GM23338 (cell line): ENCODE measurements at regions not wholly inside any gene's neighbourhood (a gene's known extent, or its start where the extent isn't known, plus 50 kb on each side); places are given as distances from the start of the nearest gene placed in this dataset.

ENCODE experiments used
- ATAC-seq: fragments of 200-7000 bp; cut with Tn5 transposase; 3 replicates; pipeline ENCODE4 v1.9.1; 2020
- DNase-seq: peaks from one replicate; pipeline ENCODE4 v3.0.0-alpha.2; 2015; ENCODE audit warnings: low spot score
- H2AFZ ChIP-seq: fragments of 200-600 bp; sonication (generic); 2 replicates; pipeline ENCODE4 v1.8.0; 2016; ENCODE audit warnings: antibody characterized with exemption, mild to moderate bottlenecking, moderate library complexity
- H3F3A ChIP-seq: fragments of 200-600 bp; sonication (generic); replicated peaks from 2 replicates; pipeline ENCODE4 v1.8.0; 2017; ENCODE audit warnings: antibody characterized with exemption, mixed run types, low read depth
- H3K27ac ChIP-seq: fragments of 200-600 bp; sonication (generic); 2 replicates; pipeline ENCODE4 v1.6.1; 2016; ENCODE audit warnings: low read depth
- H3K27me3 ChIP-seq: fragments of 200-600 bp; sonication (generic); 2 replicates; pipeline ENCODE4 v1.8.0; 2016; ENCODE audit warnings: mild to moderate bottlenecking, mixed run types, moderate library complexity; ENCODE audit not compliant: insufficient read depth
- H3K36me3 ChIP-seq: fragments of 200-600 bp; sonication (generic); 2 replicates; pipeline ENCODE4 v1.8.0; 2016; ENCODE audit warnings: mild to moderate bottlenecking; ENCODE audit not compliant: insufficient read depth
- H3K4me1 ChIP-seq: fragments of 200-600 bp; sonication (generic); 2 replicates; pipeline ENCODE4 v1.8.0; 2016; ENCODE audit warnings: mild to moderate bottlenecking, moderate library complexity; ENCODE audit not compliant: insufficient read depth
- H3K4me2 ChIP-seq: fragments of 200-600 bp; sonication (generic); 2 replicates; pipeline ENCODE4 v1.7.1; 2017; ENCODE audit warnings: mixed run types
- H3K4me3 ChIP-seq: fragments of 200-600 bp; sonication (generic); 2 replicates; pipeline ENCODE4 v1.6.1; 2016; ENCODE audit warnings: mixed run types
- H3K79me2 ChIP-seq: fragments of 200-600 bp; sonication (generic); replicated peaks from 2 replicates; pipeline ENCODE4 v1.8.0; 2017; ENCODE audit warnings: mild to moderate bottlenecking; ENCODE audit not compliant: insufficient read depth
- H3K9me2 ChIP-seq: fragments of 200-600 bp; sonication (generic); 2 replicates; pipeline ENCODE4 v1.8.0; 2017; ENCODE audit not compliant: insufficient read depth
- H4K20me1 ChIP-seq: fragments of 200-600 bp; sonication (generic); replicated peaks from 2 replicates; pipeline ENCODE4 v1.8.0; 2017; ENCODE audit warnings: mild to moderate bottlenecking; ENCODE audit not compliant: insufficient read depth
- H3K27ac Mint-ChIP-seq: 2 replicates; pipeline ENCODE4 v1.8.0; 2020; ENCODE audit warnings: inconsistent platforms, mild to moderate bottlenecking, moderate library complexity, mixed read lengths
- H3K27me3 Mint-ChIP-seq: 3 replicates; pipeline ENCODE4 v1.8.0; 2022; ENCODE audit warnings: low read depth, mild to moderate bottlenecking, moderate library complexity, mixed read lengths, inconsistent platforms; ENCODE audit not compliant: insufficient read depth, poor library complexity
- H3K36me3 Mint-ChIP-seq: 3 replicates; pipeline ENCODE4 v1.8.0; 2021; ENCODE audit warnings: low read depth, mild to moderate bottlenecking, inconsistent platforms, moderate library complexity, mixed read lengths
- H3K4me1 Mint-ChIP-seq: 3 replicates; pipeline ENCODE4 v1.8.0; 2020; ENCODE audit warnings: mild to moderate bottlenecking, inconsistent platforms, mixed read lengths
- H3K4me3 Mint-ChIP-seq: 3 replicates; pipeline ENCODE4 v1.8.0; 2021; ENCODE audit warnings: moderate library complexity, mild to moderate bottlenecking, inconsistent platforms, mixed read lengths
- H3K9me3 Mint-ChIP-seq: 3 replicates; pipeline ENCODE4 v1.8.0; 2020; ENCODE audit warnings: moderate library complexity, mild to moderate bottlenecking, inconsistent platforms, mixed read lengths
- CREB1 ChIP-seq: fragments of 250-450 bp; sonication (Bioruptor Pico); IDR thresholded peaks from 2 replicates; pipeline ENCODE4 v1.5.0; 2020; ENCODE audit warnings: low read depth, mild to moderate bottlenecking, moderate library complexity
- EZH2 ChIP-seq: fragments of 200-600 bp; sonication (generic); IDR thresholded peaks from one replicate; pipeline ENCODE4 v1.8.0; 2017; ENCODE audit warnings: antibody characterized with exemption, mild to moderate bottlenecking, low read depth; ENCODE audit not compliant: unreplicated experiment
- EZH2phosphoT487 ChIP-seq: fragments of 200-600 bp; sonication (generic); IDR thresholded peaks from one replicate; pipeline ENCODE4 v1.8.1; 2018; ENCODE audit warnings: antibody characterized with exemption; ENCODE audit not compliant: unreplicated experiment
- JUNB ChIP-seq: IDR thresholded peaks from one replicate; pipeline ENCODE4 v1.6.1; 2016; ENCODE audit warnings: antibody characterized with exemption; ENCODE audit not compliant: unreplicated experiment
- NANOG ChIP-seq: IDR thresholded peaks from 2 replicates; pipeline ENCODE4 v1.6.1; 2016; ENCODE audit warnings: antibody characterized with exemption, borderline replicate concordance
- POLR2AphosphoS5 ChIP-seq: IDR thresholded peaks from 2 replicates; pipeline ENCODE4 v1.6.1; 2016; ENCODE audit warnings: antibody characterized with exemption, low read depth
- STAT1 ChIP-seq: IDR thresholded peaks from one replicate; pipeline ENCODE4 v1.6.1; 2016; ENCODE audit warnings: antibody characterized with exemption; ENCODE audit not compliant: unreplicated experiment
- ZNF114 ChIP-seq: fragments of 250-450 bp; sonication (Bioruptor Pico); IDR thresholded peaks from 2 replicates; pipeline ENCODE4 v1.5.0; 2020; ENCODE audit warnings: mild to moderate bottlenecking, moderate library complexity
- ZNF331 ChIP-seq: fragments of 250-450 bp; sonication (Bioruptor Pico); IDR thresholded peaks from 2 replicates; pipeline ENCODE4 v1.5.0; 2020; ENCODE audit warnings: low read depth, mild to moderate bottlenecking, moderate library complexity
- TF ChIP-seq, protein P1 (sequence below): IDR thresholded peaks from one replicate; pipeline ENCODE4 v1.6.1; 2018; ENCODE audit warnings: antibody characterized with exemption; ENCODE audit not compliant: unreplicated experiment
- TF ChIP-seq, protein P2 (sequence below): fragments of 250-450 bp; sonication (Bioruptor Pico); IDR thresholded peaks from 2 replicates; pipeline ENCODE4 v1.5.0; 2020; ENCODE audit warnings: mild to moderate bottlenecking, moderate library complexity
- TF ChIP-seq, protein P3 (sequence below), 2 experiments: fragments of 200-600 bp in 1 of 2; sonication (generic) in 1 of 2; conservative IDR thresholded peaks; 2 replicates each; pipeline versions ENCODE4 v1.5.1 to v1.6.1; 2016 to 2017; ENCODE audit warnings: antibody characterized with exemption in 2 of 2, low read depth in 2 of 2, mild to moderate bottlenecking in 2 of 2, moderate library complexity in 1 of 2
- TF ChIP-seq, protein P4 (sequence below): IDR thresholded peaks from 2 replicates; pipeline ENCODE4 v1.6.1; 2016; ENCODE audit warnings: antibody characterized with exemption

DNA sequence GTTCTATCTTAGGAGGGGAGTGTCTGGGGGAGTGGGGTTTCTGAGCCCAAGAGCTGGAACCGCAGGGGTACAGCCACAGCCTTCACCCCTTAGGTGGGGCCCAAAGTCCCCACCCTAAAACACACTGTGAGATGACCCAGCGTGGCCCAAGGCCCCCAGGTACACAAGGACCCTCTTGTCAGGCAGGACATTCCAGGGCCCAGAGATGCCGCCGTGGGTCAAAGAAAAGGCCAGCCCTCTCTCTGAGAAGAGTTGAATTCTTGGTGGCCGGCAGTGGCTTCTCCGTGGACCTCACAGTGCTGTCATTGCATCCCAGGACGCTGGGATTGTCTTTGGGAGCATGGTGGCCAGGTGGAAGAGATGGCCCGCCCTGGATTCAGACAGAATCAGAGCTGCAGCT lies 176.3 kb upstream of the C1orf174 start:
- H3K4me1 Mint-ChIP-seq: peaks cover 8% of the 10 kb centered on the region
- no peaks in the 10 kb centered on the region for H3K4me1 ChIP-seq
- TF ChIP-seq EZH2 (no peak), ZNF114 (no peak), STAT1 (no peak), EZH2phosphoT487 (no peak), POLR2AphosphoS5 (no peak), ZNF331 (CRISPR knock-in tag) (no peak), NANOG (no peak), CREB1 (CRISPR knock-in tag) (no peak), JUNB (no peak)
- TF ChIP-seq, protein P1, sequence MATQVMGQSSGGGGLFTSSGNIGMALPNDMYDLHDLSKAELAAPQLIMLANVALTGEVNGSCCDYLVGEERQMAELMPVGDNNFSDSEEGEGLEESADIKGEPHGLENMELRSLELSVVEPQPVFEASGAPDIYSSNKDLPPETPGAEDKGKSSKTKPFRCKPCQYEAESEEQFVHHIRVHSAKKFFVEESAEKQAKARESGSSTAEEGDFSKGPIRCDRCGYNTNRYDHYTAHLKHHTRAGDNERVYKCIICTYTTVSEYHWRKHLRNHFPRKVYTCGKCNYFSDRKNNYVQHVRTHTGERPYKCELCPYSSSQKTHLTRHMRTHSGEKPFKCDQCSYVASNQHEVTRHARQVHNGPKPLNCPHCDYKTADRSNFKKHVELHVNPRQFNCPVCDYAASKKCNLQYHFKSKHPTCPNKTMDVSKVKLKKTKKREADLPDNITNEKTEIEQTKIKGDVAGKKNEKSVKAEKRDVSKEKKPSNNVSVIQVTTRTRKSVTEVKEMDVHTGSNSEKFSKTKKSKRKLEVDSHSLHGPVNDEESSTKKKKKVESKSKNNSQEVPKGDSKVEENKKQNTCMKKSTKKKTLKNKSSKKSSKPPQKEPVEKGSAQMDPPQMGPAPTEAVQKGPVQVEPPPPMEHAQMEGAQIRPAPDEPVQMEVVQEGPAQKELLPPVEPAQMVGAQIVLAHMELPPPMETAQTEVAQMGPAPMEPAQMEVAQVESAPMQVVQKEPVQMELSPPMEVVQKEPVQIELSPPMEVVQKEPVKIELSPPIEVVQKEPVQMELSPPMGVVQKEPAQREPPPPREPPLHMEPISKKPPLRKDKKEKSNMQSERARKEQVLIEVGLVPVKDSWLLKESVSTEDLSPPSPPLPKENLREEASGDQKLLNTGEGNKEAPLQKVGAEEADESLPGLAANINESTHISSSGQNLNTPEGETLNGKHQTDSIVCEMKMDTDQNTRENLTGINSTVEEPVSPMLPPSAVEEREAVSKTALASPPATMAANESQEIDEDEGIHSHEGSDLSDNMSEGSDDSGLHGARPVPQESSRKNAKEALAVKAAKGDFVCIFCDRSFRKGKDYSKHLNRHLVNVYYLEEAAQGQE: no peak
- TF ChIP-seq, protein P2, sequence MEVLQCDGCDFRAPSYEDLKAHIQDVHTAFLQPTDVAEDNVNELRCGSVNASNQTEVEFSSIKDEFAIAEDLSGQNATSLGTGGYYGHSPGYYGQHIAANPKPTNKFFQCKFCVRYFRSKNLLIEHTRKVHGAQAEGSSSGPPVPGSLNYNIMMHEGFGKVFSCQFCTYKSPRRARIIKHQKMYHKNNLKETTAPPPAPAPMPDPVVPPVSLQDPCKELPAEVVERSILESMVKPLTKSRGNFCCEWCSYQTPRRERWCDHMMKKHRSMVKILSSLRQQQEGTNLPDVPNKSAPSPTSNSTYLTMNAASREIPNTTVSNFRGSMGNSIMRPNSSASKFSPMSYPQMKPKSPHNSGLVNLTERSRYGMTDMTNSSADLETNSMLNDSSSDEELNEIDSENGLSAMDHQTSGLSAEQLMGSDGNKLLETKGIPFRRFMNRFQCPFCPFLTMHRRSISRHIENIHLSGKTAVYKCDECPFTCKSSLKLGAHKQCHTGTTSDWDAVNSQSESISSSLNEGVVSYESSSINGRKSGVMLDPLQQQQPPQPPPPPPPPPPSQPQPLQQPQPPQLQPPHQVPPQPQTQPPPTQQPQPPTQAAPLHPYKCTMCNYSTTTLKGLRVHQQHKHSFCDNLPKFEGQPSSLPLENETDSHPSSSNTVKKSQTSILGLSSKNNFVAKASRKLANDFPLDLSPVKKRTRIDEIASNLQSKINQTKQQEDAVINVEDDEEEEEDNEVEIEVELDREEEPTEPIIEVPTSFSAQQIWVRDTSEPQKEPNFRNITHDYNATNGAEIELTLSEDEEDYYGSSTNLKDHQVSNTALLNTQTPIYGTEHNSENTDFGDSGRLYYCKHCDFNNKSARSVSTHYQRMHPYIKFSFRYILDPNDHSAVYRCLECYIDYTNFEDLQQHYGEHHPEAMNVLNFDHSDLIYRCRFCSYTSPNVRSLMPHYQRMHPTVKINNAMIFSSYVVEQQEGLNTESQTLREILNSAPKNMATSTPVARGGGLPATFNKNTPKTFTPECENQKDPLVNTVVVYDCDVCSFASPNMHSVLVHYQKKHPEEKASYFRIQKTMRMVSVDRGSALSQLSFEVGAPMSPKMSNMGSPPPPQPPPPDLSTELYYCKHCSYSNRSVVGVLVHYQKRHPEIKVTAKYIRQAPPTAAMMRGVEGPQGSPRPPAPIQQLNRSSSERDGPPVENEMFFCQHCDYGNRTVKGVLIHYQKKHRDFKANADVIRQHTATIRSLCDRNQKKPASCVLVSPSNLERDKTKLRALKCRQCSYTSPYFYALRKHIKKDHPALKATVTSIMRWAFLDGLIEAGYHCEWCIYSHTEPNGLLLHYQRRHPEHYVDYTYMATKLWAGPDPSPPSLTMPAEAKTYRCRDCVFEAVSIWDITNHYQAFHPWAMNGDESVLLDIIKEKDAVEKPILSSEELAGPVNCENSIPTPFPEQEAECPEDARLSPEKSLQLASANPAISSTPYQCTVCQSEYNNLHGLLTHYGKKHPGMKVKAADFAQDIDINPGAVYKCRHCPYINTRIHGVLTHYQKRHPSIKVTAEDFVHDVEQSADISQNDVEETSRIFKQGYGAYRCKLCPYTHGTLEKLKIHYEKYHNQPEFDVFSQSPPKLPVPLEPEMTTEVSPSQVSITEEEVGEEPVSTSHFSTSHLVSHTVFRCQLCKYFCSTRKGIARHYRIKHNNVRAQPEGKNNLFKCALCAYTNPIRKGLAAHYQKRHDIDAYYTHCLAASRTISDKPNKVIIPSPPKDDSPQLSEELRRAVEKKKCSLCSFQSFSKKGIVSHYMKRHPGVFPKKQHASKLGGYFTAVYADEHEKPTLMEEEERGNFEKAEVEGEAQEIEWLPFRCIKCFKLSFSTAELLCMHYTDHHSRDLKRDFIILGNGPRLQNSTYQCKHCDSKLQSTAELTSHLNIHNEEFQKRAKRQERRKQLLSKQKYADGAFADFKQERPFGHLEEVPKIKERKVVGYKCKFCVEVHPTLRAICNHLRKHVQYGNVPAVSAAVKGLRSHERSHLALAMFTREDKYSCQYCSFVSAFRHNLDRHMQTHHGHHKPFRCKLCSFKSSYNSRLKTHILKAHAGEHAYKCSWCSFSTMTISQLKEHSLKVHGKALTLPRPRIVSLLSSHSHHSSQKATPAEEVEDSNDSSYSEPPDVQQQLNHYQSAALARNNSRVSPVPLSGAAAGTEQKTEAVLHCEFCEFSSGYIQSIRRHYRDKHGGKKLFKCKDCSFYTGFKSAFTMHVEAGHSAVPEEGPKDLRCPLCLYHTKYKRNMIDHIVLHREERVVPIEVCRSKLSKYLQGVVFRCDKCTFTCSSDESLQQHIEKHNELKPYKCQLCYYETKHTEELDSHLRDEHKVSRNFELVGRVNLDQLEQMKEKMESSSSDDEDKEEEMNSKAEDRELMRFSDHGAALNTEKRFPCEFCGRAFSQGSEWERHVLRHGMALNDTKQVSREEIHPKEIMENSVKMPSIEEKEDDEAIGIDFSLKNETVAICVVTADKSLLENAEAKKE (CRISPR knock-in tag): no peak
- TF ChIP-seq, protein P3, sequence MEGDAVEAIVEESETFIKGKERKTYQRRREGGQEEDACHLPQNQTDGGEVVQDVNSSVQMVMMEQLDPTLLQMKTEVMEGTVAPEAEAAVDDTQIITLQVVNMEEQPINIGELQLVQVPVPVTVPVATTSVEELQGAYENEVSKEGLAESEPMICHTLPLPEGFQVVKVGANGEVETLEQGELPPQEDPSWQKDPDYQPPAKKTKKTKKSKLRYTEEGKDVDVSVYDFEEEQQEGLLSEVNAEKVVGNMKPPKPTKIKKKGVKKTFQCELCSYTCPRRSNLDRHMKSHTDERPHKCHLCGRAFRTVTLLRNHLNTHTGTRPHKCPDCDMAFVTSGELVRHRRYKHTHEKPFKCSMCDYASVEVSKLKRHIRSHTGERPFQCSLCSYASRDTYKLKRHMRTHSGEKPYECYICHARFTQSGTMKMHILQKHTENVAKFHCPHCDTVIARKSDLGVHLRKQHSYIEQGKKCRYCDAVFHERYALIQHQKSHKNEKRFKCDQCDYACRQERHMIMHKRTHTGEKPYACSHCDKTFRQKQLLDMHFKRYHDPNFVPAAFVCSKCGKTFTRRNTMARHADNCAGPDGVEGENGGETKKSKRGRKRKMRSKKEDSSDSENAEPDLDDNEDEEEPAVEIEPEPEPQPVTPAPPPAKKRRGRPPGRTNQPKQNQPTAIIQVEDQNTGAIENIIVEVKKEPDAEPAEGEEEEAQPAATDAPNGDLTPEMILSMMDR (conservative IDR thresholded peaks at IDR 0.05; ENCODE audit: low read depth in 2 of 2): no peak
- TF ChIP-seq, protein P4, sequence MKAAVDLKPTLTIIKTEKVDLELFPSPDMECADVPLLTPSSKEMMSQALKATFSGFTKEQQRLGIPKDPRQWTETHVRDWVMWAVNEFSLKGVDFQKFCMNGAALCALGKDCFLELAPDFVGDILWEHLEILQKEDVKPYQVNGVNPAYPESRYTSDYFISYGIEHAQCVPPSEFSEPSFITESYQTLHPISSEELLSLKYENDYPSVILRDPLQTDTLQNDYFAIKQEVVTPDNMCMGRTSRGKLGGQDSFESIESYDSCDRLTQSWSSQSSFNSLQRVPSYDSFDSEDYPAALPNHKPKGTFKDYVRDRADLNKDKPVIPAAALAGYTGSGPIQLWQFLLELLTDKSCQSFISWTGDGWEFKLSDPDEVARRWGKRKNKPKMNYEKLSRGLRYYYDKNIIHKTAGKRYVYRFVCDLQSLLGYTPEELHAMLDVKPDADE: no peak
- DNase-seq (no peak), ATAC-seq (no peak)
- peaks cover 30% of the 10 kb centered on the region for H3K36me3 Mint-ChIP-seq
- H3K27me3 ChIP-seq: no peaks in the 10 kb centered on the region
- H4K20me1 ChIP-seq: no peaks in the 10 kb centered on the region
- no peak overlapping the region for H2AFZ ChIP-seq
- no peaks in the 10 kb centered on the region for H3K9me2 ChIP-seq
- H3F3A ChIP-seq: no peaks in the 10 kb centered on the region
- H3K79me2 ChIP-seq: no peaks in the 10 kb centered on the region
- no peak overlapping the region for H3K27ac ChIP-seq
- no peak overlapping the region for H3K4me3 ChIP-seq
- peaks cover 85% of the 10 kb centered on the region for H3K9me3 Mint-ChIP-seq
- H3K36me3 ChIP-seq: no peaks in the 10 kb centered on the region; the same call in 1 of the 2 replicates
- no peak overlapping the region for H3K4me2 ChIP-seq
- peaks cover 10% of the 10 kb centered on the region for H3K27me3 Mint-ChIP-seq
- H3K27ac Mint-ChIP-seq: no peak overlapping the region
- H3K4me3 Mint-ChIP-seq: no peak overlapping the region
